ENCODE measurements at regions not wholly inside any gene's neighbourhood (a gene's known extent, or its start where the extent isn't known, plus 50 kb on each side); places are given as distances from the start of the nearest gene placed in this dataset.
A peak's percentile ranks its signal among the peaks of the same experiment; 100 is the strongest.

DNA sequence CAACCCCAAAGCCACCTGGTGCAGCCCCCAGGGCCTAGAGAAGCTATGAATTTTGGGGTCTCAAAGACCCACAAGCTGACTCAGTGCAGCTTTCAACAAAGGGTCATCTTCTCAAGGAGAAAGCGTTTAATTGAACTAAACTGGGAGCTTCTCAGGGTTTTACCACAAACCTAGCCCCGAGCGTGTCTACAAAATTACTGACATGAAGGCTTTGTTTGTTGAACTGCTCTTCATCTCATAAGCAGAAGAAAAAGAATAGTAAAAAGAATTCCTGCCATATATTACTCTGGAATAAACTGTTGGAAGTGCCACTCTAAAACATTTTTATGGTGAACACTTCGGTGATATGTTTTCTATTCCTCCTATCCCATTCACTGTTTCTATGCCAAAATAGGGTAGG, 50.8 kb upstream of the INCENP start:
- Histone ChIP-seq H3K4me1 (no peaks in the 10 kb centered on the region), H3K4me3 (no peak overlapping the region), H3K27me3 (no peaks in the 10 kb centered on the region), H3K27ac (no peak overlapping the region), H3K36me3 (no peaks in the 10 kb centered on the region), H3K9me3 (no peaks in the 10 kb centered on the region)
- TF ChIP-seq, protein P1, sequence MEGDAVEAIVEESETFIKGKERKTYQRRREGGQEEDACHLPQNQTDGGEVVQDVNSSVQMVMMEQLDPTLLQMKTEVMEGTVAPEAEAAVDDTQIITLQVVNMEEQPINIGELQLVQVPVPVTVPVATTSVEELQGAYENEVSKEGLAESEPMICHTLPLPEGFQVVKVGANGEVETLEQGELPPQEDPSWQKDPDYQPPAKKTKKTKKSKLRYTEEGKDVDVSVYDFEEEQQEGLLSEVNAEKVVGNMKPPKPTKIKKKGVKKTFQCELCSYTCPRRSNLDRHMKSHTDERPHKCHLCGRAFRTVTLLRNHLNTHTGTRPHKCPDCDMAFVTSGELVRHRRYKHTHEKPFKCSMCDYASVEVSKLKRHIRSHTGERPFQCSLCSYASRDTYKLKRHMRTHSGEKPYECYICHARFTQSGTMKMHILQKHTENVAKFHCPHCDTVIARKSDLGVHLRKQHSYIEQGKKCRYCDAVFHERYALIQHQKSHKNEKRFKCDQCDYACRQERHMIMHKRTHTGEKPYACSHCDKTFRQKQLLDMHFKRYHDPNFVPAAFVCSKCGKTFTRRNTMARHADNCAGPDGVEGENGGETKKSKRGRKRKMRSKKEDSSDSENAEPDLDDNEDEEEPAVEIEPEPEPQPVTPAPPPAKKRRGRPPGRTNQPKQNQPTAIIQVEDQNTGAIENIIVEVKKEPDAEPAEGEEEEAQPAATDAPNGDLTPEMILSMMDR (IDR thresholded peaks at IDR 0.05): no peak
- DNase-seq (ENCODE audit: low spot score in 2 of 2): no peak
- intact Hi-C loops (cut with DNase I): no loop called here

GRCh38 chr11:62071408-62071807, 52.4 kb upstream of the INCENP start:
- Histone ChIP-seq H3K4me1 (no peaks in the 10 kb centered on the region), H3K27me3 (no peaks in the 10 kb centered on the region), H3K27ac (no peak overlapping the region), H3K9me3 (no peaks in the 10 kb centered on the region), H3K36me3 (no peaks in the 10 kb centered on the region), H3K4me3 (no peak overlapping the region)
- intact Hi-C loops (cut with DNase I): no loop called here
- no peak for DNase-seq (ENCODE audit: low spot score in 2 of 2)
- TF ChIP-seq, protein P1 (IDR thresholded peaks at IDR 0.05): no peak

DNA sequence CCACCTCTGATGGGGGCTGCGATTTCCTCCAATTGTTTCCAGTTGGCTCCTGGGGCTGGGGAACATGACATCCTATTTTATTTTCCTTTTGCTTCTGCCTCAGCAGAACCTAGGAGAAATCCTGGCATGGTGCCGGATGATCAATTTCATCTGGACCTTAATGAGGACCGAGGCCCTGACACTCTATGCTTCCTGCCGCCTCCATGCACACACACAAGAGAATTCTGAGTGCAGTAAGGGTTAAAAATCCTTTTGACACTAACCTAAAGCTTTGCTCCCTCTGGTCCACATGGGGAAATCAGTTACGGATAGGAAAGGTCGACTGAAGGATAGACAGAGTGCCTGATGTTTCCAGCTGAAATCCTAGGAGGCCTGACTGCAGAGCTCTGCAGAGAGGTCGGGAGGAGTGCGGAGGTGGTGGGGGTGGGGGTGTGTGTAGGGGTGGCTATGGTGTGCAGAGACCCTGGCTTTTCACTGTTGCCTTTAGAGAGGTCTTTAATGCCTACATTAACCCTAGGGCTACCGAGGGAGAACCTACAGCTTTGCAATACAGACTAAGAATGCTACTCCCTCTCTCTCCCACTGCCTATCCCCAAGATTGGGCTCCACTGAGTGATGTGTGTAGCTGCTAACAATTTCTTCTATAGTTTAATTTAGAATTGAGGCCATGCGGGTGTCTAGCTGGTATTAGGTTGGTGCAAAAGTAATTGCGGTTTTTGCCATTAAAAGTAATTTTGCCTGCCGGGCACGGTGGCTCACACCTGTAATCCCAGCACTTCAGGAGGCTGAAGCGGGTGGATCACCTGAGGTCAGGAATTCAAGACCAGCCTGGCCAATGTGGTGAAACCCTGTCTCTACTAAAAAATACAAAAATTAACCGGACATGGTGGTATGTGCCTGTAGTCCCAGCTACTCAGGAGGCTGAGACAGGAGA, 53.6 kb upstream of the INCENP start:
- DNase-seq (ENCODE audit: low spot score in 2 of 2): peak in 1 of 2 donors; percentile 45
- TF ChIP-seq, protein P1 (IDR thresholded peaks at IDR 0.05): no peak
- H3K4me1 ChIP-seq: no peaks in the 10 kb centered on the region
- no peaks in the 10 kb centered on the region for H3K27me3 ChIP-seq
- intact Hi-C loops (cut with DNase I): no loop called here
- no peaks in the 10 kb centered on the region for H3K36me3 ChIP-seq
- H3K9me3 ChIP-seq: no peaks in the 10 kb centered on the region
- no peak overlapping the region for H3K4me3 ChIP-seq
- no peak overlapping the region for H3K27ac ChIP-seq

- no peak overlapping the region for H3K27ac ChIP-seq
- H3K4me3 ChIP-seq: no peak overlapping the region
- intact Hi-C loops (cut with DNase I): no loop called here
- DNase-seq (ENCODE audit: low spot score in 2 of 2): peak in 1 of 2 donors; percentile 33
- TF ChIP-seq, protein P1 (IDR thresholded peaks at IDR 0.05): no peak
- H3K27me3 ChIP-seq: no peaks in the 10 kb centered on the region
- H3K36me3 ChIP-seq: no peaks in the 10 kb centered on the region
- no peaks in the 10 kb centered on the region for H3K9me3 ChIP-seq
- no peaks in the 10 kb centered on the region for H3K4me1 ChIP-seq
These were observed 54.4 kb upstream of the INCENP start for GRCh38 chr11:62069374-62069773.

GRCh38 chr11:62068730-62069129, 55.1 kb upstream of the INCENP start:
- no peaks in the 10 kb centered on the region for H3K4me1 ChIP-seq
- no peak overlapping the region for H3K27ac ChIP-seq
- H3K4me3 ChIP-seq: no peak overlapping the region
- no peaks in the 10 kb centered on the region for H3K27me3 ChIP-seq
- DNase-seq (ENCODE audit: low spot score in 2 of 2): peak in 1 of 2 donors; percentile 45
- H3K9me3 ChIP-seq: no peaks in the 10 kb centered on the region
- intact Hi-C loops (cut with DNase I): no loop called here
- TF ChIP-seq, protein P1 (IDR thresholded peaks at IDR 0.05): no peak
- H3K36me3 ChIP-seq: no peaks in the 10 kb centered on the region
